Upper lobe of right lung (tissue), 1 donor: ENCODE measurements at regions not wholly inside any gene's neighbourhood (a gene's known extent, or its start where the extent isn't known, plus 50 kb on each side); places are given as distances from the start of the nearest gene placed in this dataset.

ENCODE experiments used
- ATAC-seq: fragments of 200-7000 bp; cut with Tn5 transposase; one replicate; pipeline ENCODE4 v1.9.1; 2020; ENCODE audit warnings: mild to moderate bottlenecking, moderate library complexity
- DNase-seq: peaks from one replicate; pipeline ENCODE4 v3.0.0-alpha.2; 2020
- H3K27ac ChIP-seq: fragments of 200-600 bp; one replicate; pipeline ENCODE4 v1.8.0; 2022
- H3K27me3 ChIP-seq: fragments of 200-600 bp; one replicate; pipeline ENCODE4 v1.8.0; 2022; ENCODE audit warnings: mild to moderate bottlenecking
- H3K36me3 ChIP-seq: fragments of 200-600 bp; one replicate; pipeline ENCODE4 v1.8.0; 2022
- H3K4me1 ChIP-seq: fragments of 200-600 bp; one replicate; pipeline ENCODE4 v1.8.0; 2022
- H3K4me3 ChIP-seq: fragments of 200-600 bp; one replicate; pipeline ENCODE4 v1.8.0; 2022; ENCODE audit warnings: mild to moderate bottlenecking
- H3K9me3 ChIP-seq: fragments of 200-600 bp; one replicate; pipeline ENCODE4 v1.8.0; 2022
- CTCF ChIP-seq: fragments of 200-600 bp; IDR thresholded peaks from one replicate; pipeline ENCODE4 v1.8.0; 2022; ENCODE audit warnings: antibody characterized with exemption
- intact Hi-C: fragments of 100-400 bp; cut with DNase I; formaldehyde crosslinking; loops from one replicate; pipeline ENCODE4 v1.11.0; 2022
- donor health status: DM: no; HTN: yes; CAD: no; lungs with severe emphysema.

DNA sequence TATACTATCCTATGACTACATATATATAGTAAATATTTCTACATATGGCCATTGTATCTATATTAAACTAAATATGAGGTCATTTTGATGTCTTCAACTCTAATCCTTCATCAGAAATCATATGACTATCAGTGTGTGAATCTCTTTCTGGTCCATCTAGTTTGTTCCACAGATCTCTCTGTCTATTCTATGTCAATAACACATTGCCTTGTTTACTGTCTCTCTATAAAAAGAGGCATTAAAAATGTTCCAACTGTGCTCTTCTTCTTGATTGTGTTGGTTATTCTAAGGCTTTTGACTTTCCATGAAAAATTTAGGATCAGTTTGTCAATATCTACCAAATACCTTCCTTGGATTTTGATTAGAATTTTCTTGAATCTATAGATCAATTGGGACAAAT lies 338.3 kb upstream of the FSTL5 start:
- no peak for TF ChIP-seq CTCF
- H3K27me3 ChIP-seq = no peaks in the 10 kb centered on the region
- intact Hi-C loops = no loop called here
- no peaks in the 10 kb centered on the region for H3K4me1 ChIP-seq
- no peak overlapping the region for H3K4me3 ChIP-seq
- no peaks in the 10 kb centered on the region for H3K9me3 ChIP-seq
- ATAC-seq (no peak), DNase-seq (no peak)
- no peak overlapping the region for H3K27ac ChIP-seq
- H3K36me3 ChIP-seq = no peaks in the 10 kb centered on the region

DNA sequence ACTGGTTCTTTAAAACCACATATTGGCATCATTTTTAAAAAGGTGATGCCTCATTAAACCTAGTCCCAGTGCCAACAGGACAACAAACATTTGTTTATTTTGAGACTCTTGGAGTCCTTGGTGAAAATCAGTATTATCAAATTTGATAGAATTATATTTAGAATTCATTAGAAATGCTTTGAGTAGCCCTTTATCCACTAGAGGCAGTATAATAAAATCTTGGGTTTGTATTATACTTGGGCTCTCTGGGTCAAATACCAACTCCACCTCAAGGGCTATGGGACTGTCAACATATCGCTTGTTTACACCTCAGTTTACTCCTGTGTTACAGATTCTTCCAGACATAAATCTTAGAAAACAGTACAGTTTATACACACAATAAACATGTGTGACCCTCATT lies 335.7 kb upstream of the FSTL5 start:
- DNase-seq = no peak
- intact Hi-C loops = no loop called here
- Histone ChIP-seq H3K27me3 (no peaks in the 10 kb centered on the region), H3K36me3 (no peaks in the 10 kb centered on the region), H3K27ac (no peak overlapping the region), H3K4me1 (no peaks in the 10 kb centered on the region), H3K4me3 (no peak overlapping the region), H3K9me3 (no peaks in the 10 kb centered on the region)
- no peak for ATAC-seq
- peak; percentile 35 for TF ChIP-seq CTCF

GRCh38 chr4:162498168-162498567 lies 334.4 kb upstream of the FSTL5 start:
- Histone ChIP-seq H3K27me3 (no peaks in the 10 kb centered on the region), H3K9me3 (no peaks in the 10 kb centered on the region), H3K4me1 (no peaks in the 10 kb centered on the region), H3K27ac (no peak overlapping the region), H3K4me3 (no peak overlapping the region), H3K36me3 (no peaks in the 10 kb centered on the region)
- intact Hi-C loops = no loop called here
- TF ChIP-seq CTCF = no peak
- no peak for ATAC-seq
- DNase-seq = no peak

DNA sequence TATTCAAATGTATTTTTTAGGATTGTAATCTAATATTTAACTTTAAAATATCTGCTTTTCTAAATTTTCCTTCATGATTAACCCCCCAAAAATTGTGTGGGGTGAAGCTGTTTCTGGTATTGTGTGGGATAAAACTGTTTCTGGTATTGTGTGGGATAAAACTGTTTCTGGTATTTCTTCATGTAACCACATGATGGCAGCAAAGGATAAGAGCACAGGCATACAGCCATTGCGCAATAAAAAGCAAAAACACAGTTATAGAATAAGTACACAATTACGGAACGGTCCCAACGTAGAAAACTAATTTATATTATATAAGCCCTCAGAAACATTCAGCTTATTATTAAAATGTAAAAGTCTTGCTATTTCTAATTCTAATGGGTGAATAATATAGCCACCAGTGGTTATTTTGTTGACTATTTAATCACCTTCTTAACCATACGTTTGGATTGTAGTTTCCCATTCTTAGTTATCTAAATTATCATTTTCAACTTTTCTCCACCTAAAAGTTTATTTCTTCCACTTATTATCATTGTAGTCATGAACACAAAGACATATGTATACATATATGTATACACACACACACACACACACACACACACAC lies 333.9 kb upstream of the FSTL5 start:
- ATAC-seq (peak; percentile 85), DNase-seq (no peak)
- Histone ChIP-seq H3K27me3 (no peaks in the 10 kb centered on the region), H3K27ac (no peak overlapping the region), H3K4me3 (no peak overlapping the region), H3K9me3 (no peaks in the 10 kb centered on the region), H3K36me3 (no peaks in the 10 kb centered on the region), H3K4me1 (no peaks in the 10 kb centered on the region)
- intact Hi-C loops = no loop called here
- TF ChIP-seq CTCF = peak; percentile 77

GRCh38 chr4:162494935-162495334 lies 331.1 kb upstream of the FSTL5 start:
- H3K36me3 ChIP-seq = no peaks in the 10 kb centered on the region
- H3K27me3 ChIP-seq = no peaks in the 10 kb centered on the region
- no peak overlapping the region for H3K27ac ChIP-seq
- DNase-seq (no peak), ATAC-seq (no peak)
- TF ChIP-seq CTCF = no peak
- no peak overlapping the region for H3K4me3 ChIP-seq
- H3K4me1 ChIP-seq = no peaks in the 10 kb centered on the region
- no peaks in the 10 kb centered on the region for H3K9me3 ChIP-seq
- intact Hi-C loops = no loop called here

DNA sequence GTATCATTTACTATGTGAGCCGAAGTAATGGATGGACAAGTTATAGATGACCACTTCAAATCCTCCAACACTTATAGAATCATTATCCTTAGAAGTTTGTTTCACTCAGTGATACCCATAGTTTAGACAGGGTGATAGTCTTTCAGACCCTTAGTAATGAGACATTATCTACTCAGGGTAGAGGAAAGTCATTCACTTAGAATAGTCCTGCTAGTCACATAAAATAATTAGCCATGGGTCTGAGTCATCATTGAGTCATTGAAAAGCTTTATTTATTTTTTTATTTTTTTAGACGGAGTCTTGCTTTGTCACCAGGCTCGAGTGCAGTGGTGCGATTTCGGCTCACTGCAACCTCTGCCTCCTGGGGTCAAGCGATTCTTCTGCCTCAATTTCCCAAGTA lies 321.7 kb upstream of the FSTL5 start:
- Histone ChIP-seq H3K27me3 (no peaks in the 10 kb centered on the region), H3K4me1 (no peaks in the 10 kb centered on the region), H3K27ac (no peak overlapping the region), H3K4me3 (no peak overlapping the region), H3K36me3 (no peaks in the 10 kb centered on the region), H3K9me3 (no peaks in the 10 kb centered on the region)
- ATAC-seq (no peak), DNase-seq (no peak)
- intact Hi-C loops = no loop called here
- TF ChIP-seq CTCF = no peak
